ENCODE measurements at regions not wholly inside any gene's neighbourhood (a gene's known extent, or its start where the extent isn't known, plus 50 kb on each side); places are given as distances from the start of the nearest gene placed in this dataset.

- H2AFZ ChIP-seq (ENCODE audit: low read length) = no peak overlapping the region
- POLR2A ChIA-PET (ENCODE audit: unreplicated experiment) = no interaction called here
- no peaks in the 10 kb centered on the region for H3K36me3 ChIP-seq (ENCODE audit: low read depth, low read length)
- ATAC-seq (no peak), DNase-seq (no peak)
- no peak overlapping the region for H3K27ac ChIP-seq (ENCODE audit: low read length)
- no peak overlapping the region for H3K4me2 ChIP-seq (ENCODE audit: low read length)
- H3F3A ChIP-seq (ENCODE audit: low read length, unreplicated experiment) = no peaks in the 10 kb centered on the region
- no TSS peak for BruUV-seq (replicated peaks)
- no peaks in the 10 kb centered on the region for H3K9me2 ChIP-seq (replicated peaks; ENCODE audit: low read length)
- intact Hi-C loops (cut with micrococcal nuclease) = no loop called here
- H3K27me3 ChIP-seq (ENCODE audit: low read length) = peaks cover 36% of the 10 kb centered on the region
- H4K20me1 ChIP-seq (ENCODE audit: low read length) = no peaks in the 10 kb centered on the region
- H3K9ac ChIP-seq (ENCODE audit: low read length) = no peak overlapping the region
- H3K4me1 ChIP-seq (ENCODE audit: insufficient read depth, low read length) = no peaks in the 10 kb centered on the region
- no peaks in the 10 kb centered on the region for H3K9me3 ChIP-seq (ENCODE audit: low read length)
- CTCF ChIA-PET = no interaction called here
- TF ChIP-seq EZH2 (IDR thresholded peaks at IDR 0.05; ENCODE audit: low read length, unreplicated experiment) (no peak), CTCF (conservative IDR thresholded peaks at IDR 0.05; ENCODE audit: low read depth, low read length) (no peak), EZH2phosphoT487 (IDR thresholded peaks at IDR 0.05; ENCODE audit: borderline replicate concordance, low read length) (no peak)
- H3K4me3 ChIP-seq (ENCODE audit: low read length) = no peak overlapping the region
- no peaks in the 10 kb centered on the region for H3K79me2 ChIP-seq (ENCODE audit: low read length)
Observed at GRCh38 chr11:95330302-95330701, 99.3 kb upstream of the SESN3 start.

- no peak overlapping the region for H3K4me3 ChIP-seq (ENCODE audit: low read length)
- no peaks in the 10 kb centered on the region for H4K20me1 ChIP-seq (ENCODE audit: low read length)
- TF ChIP-seq EZH2 (IDR thresholded peaks at IDR 0.05; ENCODE audit: low read length, unreplicated experiment) = no peak
- TF ChIP-seq CTCF (conservative IDR thresholded peaks at IDR 0.05; ENCODE audit: low read depth, low read length) = no peak
- TF ChIP-seq EZH2phosphoT487 (IDR thresholded peaks at IDR 0.05; ENCODE audit: borderline replicate concordance, low read length) = no peak
- no peak overlapping the region for H3K4me2 ChIP-seq (ENCODE audit: low read length)
- ChIA-PET CTCF (no interaction called here), POLR2A (ENCODE audit: unreplicated experiment) (no interaction called here)
- no TSS peak for BruUV-seq (replicated peaks)
- H3K4me1 ChIP-seq (ENCODE audit: insufficient read depth, low read length) = no peaks in the 10 kb centered on the region
- H3K27ac ChIP-seq (ENCODE audit: low read length) = no peak overlapping the region
- H3K9ac ChIP-seq (ENCODE audit: low read length) = no peak overlapping the region
- no peak overlapping the region for H2AFZ ChIP-seq (ENCODE audit: low read length)
- peaks cover 27% of the 10 kb centered on the region for H3K27me3 ChIP-seq (ENCODE audit: low read length)
- DNase-seq (no peak), ATAC-seq (no peak)
- intact Hi-C loops (cut with micrococcal nuclease) = no loop called here
- no peaks in the 10 kb centered on the region for H3K36me3 ChIP-seq (ENCODE audit: low read depth, low read length)
- no peaks in the 10 kb centered on the region for H3K9me3 ChIP-seq (ENCODE audit: low read length)
- no peaks in the 10 kb centered on the region for H3K79me2 ChIP-seq (ENCODE audit: low read length)
- no peaks in the 10 kb centered on the region for H3F3A ChIP-seq (ENCODE audit: low read length, unreplicated experiment)
- no peaks in the 10 kb centered on the region for H3K9me2 ChIP-seq (replicated peaks; ENCODE audit: low read length)
Observed at GRCh38 chr11:95327273-95327948, 96.4 kb upstream of the SESN3 start.

- ChIA-PET CTCF (no interaction called here), POLR2A (ENCODE audit: unreplicated experiment) (no interaction called here)
- H3K27me3 ChIP-seq (ENCODE audit: low read length) = peaks cover 23% of the 10 kb centered on the region
- H3K27ac ChIP-seq (ENCODE audit: low read length) = no peak overlapping the region
- H3F3A ChIP-seq (ENCODE audit: low read length, unreplicated experiment) = no peaks in the 10 kb centered on the region
- no peaks in the 10 kb centered on the region for H3K36me3 ChIP-seq (ENCODE audit: low read depth, low read length)
- H3K4me3 ChIP-seq (ENCODE audit: low read length) = no peak overlapping the region
- no peak for TF ChIP-seq EZH2 (IDR thresholded peaks at IDR 0.05; ENCODE audit: low read length, unreplicated experiment)
- no peak for TF ChIP-seq EZH2phosphoT487 (IDR thresholded peaks at IDR 0.05; ENCODE audit: borderline replicate concordance, low read length)
- no peak for TF ChIP-seq CTCF (conservative IDR thresholded peaks at IDR 0.05; ENCODE audit: low read depth, low read length)
- no peaks in the 10 kb centered on the region for H3K79me2 ChIP-seq (ENCODE audit: low read length)
- no peaks in the 10 kb centered on the region for H3K4me1 ChIP-seq (ENCODE audit: insufficient read depth, low read length)
- no peaks in the 10 kb centered on the region for H3K9me2 ChIP-seq (replicated peaks; ENCODE audit: low read length)
- H3K9ac ChIP-seq (ENCODE audit: low read length) = no peak overlapping the region
- H3K9me3 ChIP-seq (ENCODE audit: low read length) = no peaks in the 10 kb centered on the region
- no peak overlapping the region for H2AFZ ChIP-seq (ENCODE audit: low read length)
- no peaks in the 10 kb centered on the region for H4K20me1 ChIP-seq (ENCODE audit: low read length)
- DNase-seq = no peak
- no peak for ATAC-seq
- no peak overlapping the region for H3K4me2 ChIP-seq (ENCODE audit: low read length)
- BruUV-seq (replicated peaks) = no TSS peak
- intact Hi-C loops (cut with micrococcal nuclease) = no loop called here
Observed at GRCh38 chr11:95325777-95326258, 94.8 kb upstream of the SESN3 start.
